ENCODE measurements at regions not wholly inside any gene's neighbourhood (a gene's known extent, or its start where the extent isn't known, plus 50 kb on each side); places are given as distances from the start of the nearest gene placed in this dataset.

- TF ChIP-seq CTCF (IDR thresholded peaks at IDR 0.05), result no peak
- no peak for TF ChIP-seq NR3C1 (CRISPR knock-in tag; conservative IDR thresholded peaks at IDR 0.05; ENCODE audit: low read depth)
- no peak for TF ChIP-seq FOXP4 (CRISPR knock-in tag; IDR thresholded peaks at IDR 0.05)
- TF ChIP-seq ESRRA (CRISPR knock-in tag; IDR thresholded peaks at IDR 0.05; ENCODE audit: borderline replicate concordance), result no peak
- TF ChIP-seq E2F4 (CRISPR knock-in tag; IDR thresholded peaks at IDR 0.05; ENCODE audit: borderline replicate concordance, low read depth), result no peak
- TF ChIP-seq E2F1 (CRISPR knock-in tag; IDR thresholded peaks at IDR 0.05), result no peak
- TF ChIP-seq TCF7 (CRISPR knock-in tag; IDR thresholded peaks at IDR 0.05; ENCODE audit: low read depth), result no peak
- no peak for TF ChIP-seq ZNF263 (CRISPR knock-in tag; IDR thresholded peaks at IDR 0.05; ENCODE audit: low read depth)
- no peak for TF ChIP-seq SP1 (CRISPR knock-in tag; conservative IDR thresholded peaks at IDR 0.05)
- no peak for TF ChIP-seq MLX (CRISPR knock-in tag; IDR thresholded peaks at IDR 0.05)
- no peak for TF ChIP-seq USF2 (CRISPR knock-in tag; IDR thresholded peaks at IDR 0.05)
- no peak for TF ChIP-seq JUN (CRISPR knock-in tag; IDR thresholded peaks at IDR 0.05)
Observed at GRCh38 chr1:244216836-244217235, 165.8 kb downstream of the ZBTB18 start.
